Erythroblast (primary cell): ENCODE measurements at regions not wholly inside any gene's neighbourhood (a gene's known extent, or its start where the extent isn't known, plus 50 kb on each side); places are given as distances from the start of the nearest gene placed in this dataset.

ENCODE experiments used
- DNase-seq, 2 experiments: peaks; one replicate each; lab custom pipeline; 2025; lab: John Stamatoyannopoulos, UW
- GATA1 ChIP-seq: IDR thresholded peaks from 2 replicates; pipeline ENCODE4 v1.6.1; 2011; ENCODE audit warnings: low read depth, mild to moderate bottlenecking, control low read depth, low read length, moderate library complexity
- POLR2A ChIP-seq: IDR thresholded peaks from 2 replicates; pipeline ENCODE4 v1.6.1; 2011; ENCODE audit warnings: mild to moderate bottlenecking, low read length

DNA sequence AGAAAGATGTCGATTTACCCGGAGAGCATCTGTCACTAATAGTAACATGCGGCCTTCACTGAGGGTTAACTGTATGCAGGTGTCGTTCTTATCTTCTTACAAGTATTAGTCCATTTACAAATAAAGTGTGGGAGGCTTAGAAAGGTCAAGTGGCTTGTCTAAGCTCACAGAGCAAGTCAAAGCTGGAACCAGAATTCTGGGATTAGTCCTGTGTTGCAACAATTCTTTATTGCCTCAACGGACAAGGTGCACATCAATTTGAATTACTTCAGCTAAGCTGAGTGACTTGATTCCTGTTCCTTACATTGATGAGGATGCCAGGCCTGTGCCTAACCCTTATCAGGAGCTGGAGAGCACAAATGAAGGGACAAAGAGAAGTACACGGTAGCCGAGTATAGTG lies 1193.6 kb downstream of the UQCRFS1 start:
- TF ChIP-seq POLR2A (no peak), GATA1 (no peak)
- no peak for DNase-seq

DNA sequence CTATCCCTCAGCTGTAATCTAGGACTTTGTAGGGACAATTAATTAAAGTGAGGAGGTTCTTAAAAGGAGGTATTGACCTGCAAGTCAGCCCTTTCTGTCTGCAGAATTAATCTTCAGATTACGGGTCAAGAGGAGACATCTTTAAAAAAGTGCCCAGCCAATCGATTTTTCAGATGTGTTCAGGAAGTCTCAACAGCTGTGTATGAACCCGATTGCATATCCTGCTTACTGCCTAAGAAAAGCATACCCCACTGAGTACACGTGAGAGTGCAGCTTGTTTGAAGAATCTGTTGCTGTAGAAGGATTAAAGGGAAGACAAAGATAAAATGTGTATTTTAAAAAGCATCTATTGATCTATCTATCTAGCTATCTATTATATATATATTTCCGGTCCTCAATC lies 1194.5 kb downstream of the UQCRFS1 start:
- DNase-seq, result no peak
- no peak for TF ChIP-seq GATA1
- no peak for TF ChIP-seq POLR2A

DNA sequence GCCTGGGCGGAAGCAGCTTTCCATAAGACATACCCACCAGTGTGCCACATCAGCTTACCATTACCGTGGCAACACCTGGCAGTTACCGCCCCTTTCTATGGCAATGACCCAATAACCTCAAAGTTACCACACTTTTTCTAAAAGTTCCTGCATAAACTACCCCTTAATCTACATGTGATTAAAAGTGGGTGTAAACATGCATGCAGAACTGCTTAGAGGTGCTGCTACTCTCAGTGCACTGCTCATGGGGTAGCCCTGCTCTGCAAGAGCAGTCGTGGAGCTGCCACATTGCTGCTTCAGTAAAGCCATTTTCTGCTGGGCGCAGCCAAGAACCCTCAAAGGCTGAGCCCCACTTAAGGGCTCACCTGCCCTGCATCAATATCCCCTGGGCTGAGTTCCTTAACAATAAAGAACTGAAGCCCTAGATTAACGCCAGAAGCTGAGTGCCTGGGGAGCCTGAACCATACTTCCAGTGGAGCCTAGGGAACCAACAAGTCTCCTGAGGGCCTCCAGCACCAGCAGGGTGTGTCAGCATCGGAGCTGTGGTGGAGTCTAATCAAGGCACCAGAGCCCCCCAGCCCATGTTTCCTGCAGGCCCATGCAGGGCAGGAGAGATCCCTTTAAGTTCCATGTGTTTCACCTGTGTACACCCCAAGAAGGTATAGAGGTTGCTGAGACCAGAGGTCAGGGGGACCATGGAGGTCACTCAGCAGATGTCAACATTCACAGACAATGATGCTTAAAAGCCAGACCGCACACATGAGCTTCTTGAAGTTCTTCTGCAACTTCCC lies 1198.1 kb downstream of the UQCRFS1 start:
- no peak for DNase-seq
- TF ChIP-seq GATA1, result no peak
- TF ChIP-seq POLR2A, result no peak

DNA sequence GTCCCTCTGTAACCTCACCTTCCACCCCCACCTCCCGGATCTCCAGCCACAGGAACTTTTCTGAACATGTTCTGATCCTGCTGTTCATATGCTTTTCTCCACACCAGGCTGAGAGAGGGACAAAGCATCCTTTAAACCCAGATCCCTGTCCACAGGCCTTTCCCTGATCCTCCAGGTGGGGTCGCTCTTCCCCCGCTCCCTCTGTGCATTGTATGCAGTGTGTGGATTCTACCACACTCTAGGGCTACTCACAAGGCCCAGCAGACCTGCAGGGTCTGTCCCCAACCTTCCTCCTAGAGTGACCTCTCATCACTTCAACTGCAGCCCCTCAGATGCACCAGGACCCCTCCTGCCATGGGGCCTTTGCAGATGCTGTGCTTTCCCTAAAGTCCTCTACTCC lies 1200.6 kb downstream of the UQCRFS1 start:
- TF ChIP-seq POLR2A (no peak), GATA1 (no peak)

DNA sequence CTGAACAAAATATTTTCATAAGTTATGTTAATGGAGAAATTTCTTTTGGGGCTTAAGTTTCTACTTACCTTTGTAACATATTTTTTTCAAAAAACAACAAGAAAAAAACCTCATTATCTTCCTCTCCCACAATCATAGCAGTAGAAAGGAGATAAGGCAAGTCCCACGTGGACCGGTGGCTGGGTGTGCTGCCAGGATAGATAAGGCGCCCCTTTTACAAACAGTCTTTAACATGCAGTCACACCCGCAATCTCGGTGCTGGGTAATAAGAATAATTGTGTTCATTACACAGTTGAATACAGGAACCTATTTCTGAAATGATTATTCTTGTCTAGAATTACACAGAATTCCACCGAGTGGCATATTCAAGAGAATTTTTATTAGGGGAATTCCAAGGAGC lies 1202.3 kb downstream of the UQCRFS1 start:
- peak in 1 of 2 experiments; percentile 9 for DNase-seq
- TF ChIP-seq POLR2A (no peak), GATA1 (no peak)

More for the DNA sequence above, 1200.6 kb downstream of the UQCRFS1 start:
- no peak for DNase-seq

DNA sequence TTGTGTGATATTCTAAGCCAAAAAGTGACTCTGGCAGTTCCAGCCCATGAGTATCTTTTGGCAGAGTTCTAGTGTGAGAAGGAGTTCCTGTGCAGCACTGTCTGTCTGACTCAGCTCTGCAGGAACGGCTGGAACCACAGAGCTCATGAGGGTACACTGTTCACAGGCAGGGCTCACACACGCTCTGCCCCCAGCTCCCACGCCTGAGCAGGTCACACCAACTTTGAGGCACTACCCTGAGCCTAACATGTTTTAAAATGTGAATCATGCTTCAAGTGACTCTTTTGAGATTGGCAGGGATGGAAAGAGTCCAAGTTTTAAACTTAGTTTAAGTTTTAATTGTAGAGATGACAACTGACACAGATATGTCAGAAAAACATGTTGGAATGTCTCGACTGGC lies 1203.3 kb downstream of the UQCRFS1 start:
- no peak for DNase-seq

DNA sequence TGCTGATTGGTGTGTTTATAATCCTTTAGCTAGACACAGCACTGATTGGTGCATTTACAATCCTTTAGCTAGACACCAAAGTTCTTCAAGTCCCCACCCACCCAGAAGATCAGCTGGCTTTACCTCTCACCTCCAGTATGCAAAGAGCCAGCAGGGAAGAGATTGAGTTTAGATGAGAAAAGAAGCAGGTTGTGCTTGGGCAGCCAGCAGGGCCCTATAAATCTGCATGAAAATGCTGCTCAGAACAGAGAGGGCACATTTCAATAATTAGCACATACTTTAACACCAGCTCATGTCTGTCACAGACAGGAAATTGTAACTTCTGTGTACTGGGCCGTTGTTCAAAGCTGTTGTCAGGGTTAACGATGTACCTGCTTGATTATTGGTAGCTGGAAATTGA lies 1204.3 kb downstream of the UQCRFS1 start:
- DNase-seq, result no peak
- TF ChIP-seq POLR2A (no peak), GATA1 (no peak)

More for the DNA sequence above, 1203.3 kb downstream of the UQCRFS1 start:
- TF ChIP-seq POLR2A, result no peak
- no peak for TF ChIP-seq GATA1

- TF ChIP-seq GATA1 (no peak), POLR2A (no peak)
- DNase-seq, result no peak
Measured at GRCh38 chr19:28003543-28003942, 1209.4 kb downstream of the UQCRFS1 start.

DNA sequence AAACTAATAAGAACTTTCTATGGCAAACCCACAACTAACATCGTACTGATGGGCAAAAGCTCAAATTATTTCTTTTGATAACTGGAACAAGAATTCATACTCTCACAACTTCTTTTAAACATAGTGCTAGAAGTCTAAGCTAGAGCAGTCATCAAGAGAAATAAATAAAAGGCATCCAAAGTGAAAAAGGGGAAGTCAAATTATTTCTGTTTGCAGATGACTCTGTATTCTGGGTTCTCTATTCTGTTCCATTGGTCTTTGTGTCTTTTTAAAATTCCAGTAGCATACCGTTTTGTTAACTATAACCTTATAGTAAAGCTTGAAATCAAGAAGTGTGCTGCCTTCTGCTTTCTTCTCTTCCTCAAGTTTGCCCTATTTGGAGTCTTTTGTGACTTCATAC lies 1215.9 kb downstream of the UQCRFS1 start:
- TF ChIP-seq GATA1 (no peak), POLR2A (no peak)
- no peak for DNase-seq

DNA sequence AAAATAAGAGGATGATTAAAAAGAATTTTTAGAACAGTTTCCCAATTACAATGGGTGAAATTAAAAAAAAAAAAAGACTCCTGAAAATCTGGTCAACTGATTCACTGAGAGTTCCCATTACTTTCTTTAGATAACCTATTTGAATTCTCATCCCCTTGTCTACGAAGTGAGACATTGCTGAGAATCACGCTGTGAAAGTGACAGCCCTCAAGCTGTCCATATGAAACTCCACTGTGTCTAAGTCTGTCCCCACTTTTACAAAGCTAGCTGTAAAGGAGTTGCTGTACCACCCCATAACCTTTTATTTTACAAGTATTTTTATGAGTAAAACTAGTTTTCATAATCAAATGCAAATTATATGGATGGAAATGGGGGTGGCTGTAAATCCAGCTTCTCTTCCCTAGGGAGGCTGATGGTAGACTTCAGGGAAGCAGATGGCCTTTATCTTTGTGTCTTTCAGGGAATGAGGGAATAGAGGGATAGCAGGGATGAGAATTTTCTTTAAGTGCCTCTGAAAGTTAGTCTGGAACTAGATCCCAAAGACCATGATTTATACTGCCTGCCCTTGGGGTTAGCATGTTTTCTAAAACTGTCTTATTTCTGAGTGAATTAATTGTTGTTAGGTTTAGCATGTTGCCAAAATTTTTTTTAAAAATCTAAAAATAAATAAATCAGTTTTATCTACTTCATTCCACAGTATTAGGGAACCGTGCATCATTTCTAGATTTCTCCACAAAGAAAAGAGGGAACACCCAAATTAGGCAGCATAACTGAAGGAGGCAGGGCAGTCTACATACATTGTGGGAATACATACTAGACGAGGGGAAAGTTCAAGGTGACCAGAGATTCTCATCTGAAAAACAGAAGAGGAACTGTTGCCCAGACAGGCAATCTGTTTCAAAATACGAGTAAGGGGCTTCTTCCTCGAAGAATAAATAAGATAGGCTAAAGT lies 1219.1 kb downstream of the UQCRFS1 start:
- no peak for TF ChIP-seq POLR2A
- TF ChIP-seq GATA1, result no peak
- DNase-seq, result no peak

GRCh38 chr19:27986299-27986698 lies 1226.7 kb downstream of the UQCRFS1 start:
- TF ChIP-seq GATA1, result no peak
- no peak for TF ChIP-seq POLR2A
- no peak for DNase-seq

DNA sequence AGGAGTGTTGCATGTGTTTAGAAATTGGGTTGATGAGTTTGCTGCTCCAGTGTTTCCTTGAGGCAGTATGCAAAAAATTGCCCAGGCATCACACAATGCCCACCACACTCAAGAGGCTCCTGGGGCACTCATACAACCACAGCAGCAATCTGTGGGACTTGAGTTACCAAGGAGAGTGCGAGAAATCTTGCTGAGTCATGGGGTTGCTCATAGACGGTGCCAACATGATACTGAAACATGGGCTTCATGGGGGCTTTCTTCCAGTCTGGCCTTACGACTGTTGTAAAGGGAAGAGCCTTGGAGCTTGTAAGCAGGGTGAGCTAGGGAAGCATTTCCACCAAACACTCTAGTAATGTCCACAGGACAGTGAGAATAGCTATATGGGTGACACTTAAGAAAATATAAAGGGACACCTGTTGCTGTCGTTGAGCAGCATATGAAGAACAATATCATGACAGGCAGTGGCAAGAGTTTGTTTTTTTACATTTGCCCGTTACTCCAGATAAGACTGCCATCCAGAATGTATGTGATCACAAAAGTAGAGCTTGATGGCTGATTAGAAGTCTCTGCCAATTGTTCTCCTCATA lies 1237.4 kb downstream of the UQCRFS1 start:
- TF ChIP-seq GATA1 (no peak), POLR2A (no peak)
- DNase-seq, result no peak

- peak; percentile 1 to 8 for DNase-seq
- no peak for TF ChIP-seq GATA1
- TF ChIP-seq POLR2A, result no peak
Measured at GRCh38 chr19:27974082-27974513, 1238.9 kb downstream of the UQCRFS1 start.
